ENCODE measurements at regions not wholly inside any gene's neighbourhood (a gene's known extent, or its start where the extent isn't known, plus 50 kb on each side); places are given as distances from the start of the nearest gene placed in this dataset.

DNA sequence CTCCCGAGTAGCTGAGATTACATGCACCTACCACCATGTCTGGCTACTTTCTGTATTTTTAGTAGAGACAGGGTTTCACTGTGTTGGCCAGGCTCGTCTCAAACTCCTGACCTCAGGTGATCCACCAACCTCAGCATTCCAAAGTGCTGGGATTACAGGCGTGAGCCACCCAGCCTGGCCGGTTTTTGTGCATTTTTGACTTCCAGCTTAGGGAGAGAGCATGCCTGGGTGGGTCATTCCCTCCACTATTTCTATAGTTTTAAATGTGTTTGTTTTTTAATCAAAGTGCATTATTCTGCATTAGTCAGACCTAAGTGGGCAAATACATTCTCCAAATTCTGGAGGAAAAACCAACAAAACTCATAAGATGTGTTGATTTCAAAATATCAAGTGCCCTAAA lies 207.4 kb upstream of the NRIP1 start:
- no peak for TF ChIP-seq POLR2A (IDR thresholded peaks at IDR 0.05; ENCODE audit: insufficient read depth in 1 of 2, low read depth in 2 of 2, low read length in 2 of 2)
- TF ChIP-seq, protein P1, sequence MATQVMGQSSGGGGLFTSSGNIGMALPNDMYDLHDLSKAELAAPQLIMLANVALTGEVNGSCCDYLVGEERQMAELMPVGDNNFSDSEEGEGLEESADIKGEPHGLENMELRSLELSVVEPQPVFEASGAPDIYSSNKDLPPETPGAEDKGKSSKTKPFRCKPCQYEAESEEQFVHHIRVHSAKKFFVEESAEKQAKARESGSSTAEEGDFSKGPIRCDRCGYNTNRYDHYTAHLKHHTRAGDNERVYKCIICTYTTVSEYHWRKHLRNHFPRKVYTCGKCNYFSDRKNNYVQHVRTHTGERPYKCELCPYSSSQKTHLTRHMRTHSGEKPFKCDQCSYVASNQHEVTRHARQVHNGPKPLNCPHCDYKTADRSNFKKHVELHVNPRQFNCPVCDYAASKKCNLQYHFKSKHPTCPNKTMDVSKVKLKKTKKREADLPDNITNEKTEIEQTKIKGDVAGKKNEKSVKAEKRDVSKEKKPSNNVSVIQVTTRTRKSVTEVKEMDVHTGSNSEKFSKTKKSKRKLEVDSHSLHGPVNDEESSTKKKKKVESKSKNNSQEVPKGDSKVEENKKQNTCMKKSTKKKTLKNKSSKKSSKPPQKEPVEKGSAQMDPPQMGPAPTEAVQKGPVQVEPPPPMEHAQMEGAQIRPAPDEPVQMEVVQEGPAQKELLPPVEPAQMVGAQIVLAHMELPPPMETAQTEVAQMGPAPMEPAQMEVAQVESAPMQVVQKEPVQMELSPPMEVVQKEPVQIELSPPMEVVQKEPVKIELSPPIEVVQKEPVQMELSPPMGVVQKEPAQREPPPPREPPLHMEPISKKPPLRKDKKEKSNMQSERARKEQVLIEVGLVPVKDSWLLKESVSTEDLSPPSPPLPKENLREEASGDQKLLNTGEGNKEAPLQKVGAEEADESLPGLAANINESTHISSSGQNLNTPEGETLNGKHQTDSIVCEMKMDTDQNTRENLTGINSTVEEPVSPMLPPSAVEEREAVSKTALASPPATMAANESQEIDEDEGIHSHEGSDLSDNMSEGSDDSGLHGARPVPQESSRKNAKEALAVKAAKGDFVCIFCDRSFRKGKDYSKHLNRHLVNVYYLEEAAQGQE (IDR thresholded peaks at IDR 0.05; ENCODE audit: borderline replicate concordance in 1 of 2, low read depth in 1 of 2, low read length in 2 of 2): no peak
- no peak for TF ChIP-seq ZNF138 (CRISPR knock-in tag; IDR thresholded peaks at IDR 0.05; ENCODE audit: low read depth)
- no peak for TF ChIP-seq MED13 (CRISPR knock-in tag; IDR thresholded peaks at IDR 0.05)
- TF ChIP-seq, protein P2, sequence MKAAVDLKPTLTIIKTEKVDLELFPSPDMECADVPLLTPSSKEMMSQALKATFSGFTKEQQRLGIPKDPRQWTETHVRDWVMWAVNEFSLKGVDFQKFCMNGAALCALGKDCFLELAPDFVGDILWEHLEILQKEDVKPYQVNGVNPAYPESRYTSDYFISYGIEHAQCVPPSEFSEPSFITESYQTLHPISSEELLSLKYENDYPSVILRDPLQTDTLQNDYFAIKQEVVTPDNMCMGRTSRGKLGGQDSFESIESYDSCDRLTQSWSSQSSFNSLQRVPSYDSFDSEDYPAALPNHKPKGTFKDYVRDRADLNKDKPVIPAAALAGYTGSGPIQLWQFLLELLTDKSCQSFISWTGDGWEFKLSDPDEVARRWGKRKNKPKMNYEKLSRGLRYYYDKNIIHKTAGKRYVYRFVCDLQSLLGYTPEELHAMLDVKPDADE (CRISPR knock-in tag; IDR thresholded peaks at IDR 0.05): no peak
